Liver (tissue), 7 donors: ENCODE measurements at regions not wholly inside any gene's neighbourhood (a gene's known extent, or its start where the extent isn't known, plus 50 kb on each side); places are given as distances from the start of the nearest gene placed in this dataset.

Experiments used
- DNase-seq: peaks from one replicate; pipeline ENCODE4 v3.0.0-alpha.2; 2017; ENCODE audit warnings: low spot score
- H3K27ac ChIP-seq, 2 donors: one replicate each; pipeline ENCODE4 v1.7.0; 2013; ENCODE audit warnings: inconsistent platforms in 2 of 2, low read length in 2 of 2, control low read depth in 1 of 2, low read depth in 1 of 2, mild to moderate bottlenecking in 1 of 2
- H3K27me3 ChIP-seq, 4 donors: one replicate each; pipeline versions ENCODE4 v1.6.1 to v1.7.0; 2013; ENCODE audit warnings: low read length in 3 of 4, inconsistent platforms in 1 of 4, mild to moderate bottlenecking in 1 of 4, moderate library complexity in 1 of 4; ENCODE audit not compliant: control insufficient read depth in 4 of 4, insufficient read depth in 4 of 4
- H3K36me3 ChIP-seq, 4 donors: one replicate each; pipeline versions ENCODE4 v1.6.1 to v1.7.0; 2013; ENCODE audit warnings: low read length in 3 of 4, mild to moderate bottlenecking in 3 of 4, low read depth in 1 of 4, moderate library complexity in 1 of 4; ENCODE audit not compliant: control insufficient read depth in 4 of 4, insufficient read depth in 3 of 4
- H3K4me1 ChIP-seq, 4 donors: one replicate each; pipeline versions ENCODE4 v1.6.1 to v1.7.0; 2013; ENCODE audit warnings: low read length in 3 of 4, mild to moderate bottlenecking in 3 of 4, moderate library complexity in 1 of 4; ENCODE audit not compliant: control insufficient read depth in 4 of 4, insufficient read depth in 4 of 4
- H3K4me3 ChIP-seq, 3 donors: one replicate each; pipeline versions ENCODE4 v1.6.1 to v1.7.0; 2013; ENCODE audit warnings: low read length in 3 of 3, control low read depth in 1 of 3, low read depth in 1 of 3, mild to moderate bottlenecking in 1 of 3
- H3K9ac ChIP-seq, 2 donors: one replicate each; pipeline ENCODE4 v1.7.0; 2013; ENCODE audit warnings: low read length in 2 of 2, mild to moderate bottlenecking in 2 of 2, moderate library complexity in 2 of 2, control low read depth in 1 of 2, low read depth in 1 of 2
- H3K9me3 ChIP-seq, 4 donors: one replicate each; pipeline versions ENCODE4 v1.6.1 to v1.7.0; 2013; ENCODE audit warnings: low read length in 3 of 4; ENCODE audit not compliant: control insufficient read depth in 4 of 4
- ATF3 ChIP-seq: IDR thresholded peaks from 2 replicates; pipeline ENCODE4 v1.6.1; 2016; ENCODE audit warnings: antibody characterized with exemption
- EGR1 ChIP-seq, 2 donors: IDR thresholded peaks; 2 replicates each; pipeline ENCODE4 v1.6.1; 2016 to 2018; ENCODE audit warnings: antibody characterized with exemption in 2 of 2, low read depth in 2 of 2
- FOXA1 ChIP-seq: IDR thresholded peaks from 2 replicates; pipeline ENCODE4 v1.6.1; 2016; ENCODE audit warnings: antibody characterized with exemption
- FOXA2 ChIP-seq: IDR thresholded peaks from 2 replicates; pipeline ENCODE4 v1.6.1; 2016; ENCODE audit warnings: antibody characterized with exemption
- GABPA ChIP-seq, 2 donors: IDR thresholded peaks in 1 of 2; conservative IDR thresholded peaks in 1 of 2; 2 replicates each; pipeline ENCODE4 v1.6.1; 2016; ENCODE audit warnings: antibody characterized with exemption in 2 of 2, mild to moderate bottlenecking in 1 of 2, moderate library complexity in 1 of 2
- HNF4A ChIP-seq, 2 donors: conservative IDR thresholded peaks; 2 replicates each; pipeline ENCODE4 v1.6.1; 2016; ENCODE audit warnings: antibody characterized with exemption in 2 of 2, mild to moderate bottlenecking in 2 of 2
- HNF4G ChIP-seq: IDR thresholded peaks from 2 replicates; pipeline ENCODE4 v1.6.1; 2016; ENCODE audit warnings: antibody characterized with exemption
- JUND ChIP-seq, 2 donors: IDR thresholded peaks; 2 replicates each; pipeline ENCODE4 v1.6.1; 2016; ENCODE audit warnings: antibody characterized with exemption in 2 of 2
- MAX ChIP-seq: IDR thresholded peaks from 2 replicates; pipeline ENCODE4 v1.6.1; 2016; ENCODE audit warnings: antibody characterized with exemption
- NR2F2 ChIP-seq: IDR thresholded peaks from 2 replicates; pipeline ENCODE4 v1.6.1; 2016; ENCODE audit warnings: antibody characterized with exemption
- RAD21 ChIP-seq, 2 donors: IDR thresholded peaks; 2 replicates each; pipeline ENCODE4 v1.6.1; 2016; ENCODE audit warnings: antibody characterized with exemption in 2 of 2, mild to moderate bottlenecking in 2 of 2
- RXRA ChIP-seq, 2 donors: IDR thresholded peaks; 2 replicates each; pipeline ENCODE4 v1.6.1; 2017 to 2018; ENCODE audit warnings: antibody characterized with exemption in 2 of 2, mild to moderate bottlenecking in 1 of 2
- SP1 ChIP-seq: IDR thresholded peaks from 2 replicates; pipeline ENCODE4 v1.6.1; 2018; ENCODE audit warnings: antibody characterized with exemption, mild to moderate bottlenecking
- TAF1 ChIP-seq: conservative IDR thresholded peaks from 2 replicates; pipeline ENCODE4 v1.6.1; 2016; ENCODE audit warnings: antibody characterized with exemption, mild to moderate bottlenecking
- YY1 ChIP-seq: IDR thresholded peaks from 2 replicates; pipeline ENCODE4 v1.6.1; 2016; ENCODE audit warnings: antibody characterized with exemption, mild to moderate bottlenecking
- ZBTB33 ChIP-seq: IDR thresholded peaks from 2 replicates; pipeline ENCODE4 v1.6.1; 2016; ENCODE audit warnings: antibody characterized with exemption
- WGBS: extraction: QIAGEN DNeasy Blood & Tissue Kit; methylation state at CpG from one replicate; pipeline ENCODE4 v1.1.7; 2013; 5-methylcytosine and 5-hydroxymethylcytosine counted together
- TF ChIP-seq, protein P1 (sequence below): IDR thresholded peaks from 2 replicates; pipeline ENCODE4 v1.6.1; 2016; ENCODE audit warnings: antibody characterized with exemption, mild to moderate bottlenecking
- donor health status: healthy.
- donor health status: healthy.
- donor health status: healthy.
- donor health status: healthy.

- Histone ChIP-seq H3K9ac (no peak overlapping the region), H3K4me1 (no peaks in the 10 kb centered on the region), H3K9me3 (peaks cover 0 to 7% (median 2%) of the 10 kb centered on the region in 4 donors), H3K27me3 (peaks cover 0 to 3% (median 0%) of the 10 kb centered on the region in 4 donors), H3K36me3 (no peaks in the 10 kb centered on the region), H3K4me3 (no peak overlapping the region), H3K27ac (no peak overlapping the region)
- 90% methylated on average over 4 of the region's 4 CpGs for WGBS
- TF ChIP-seq GABPA (IDR thresholded peaks at IDR 0.05 in 1 of 2, conservative IDR thresholded peaks at IDR 0.05 in 1 of 2) = no peak
- TF ChIP-seq, protein P1, sequence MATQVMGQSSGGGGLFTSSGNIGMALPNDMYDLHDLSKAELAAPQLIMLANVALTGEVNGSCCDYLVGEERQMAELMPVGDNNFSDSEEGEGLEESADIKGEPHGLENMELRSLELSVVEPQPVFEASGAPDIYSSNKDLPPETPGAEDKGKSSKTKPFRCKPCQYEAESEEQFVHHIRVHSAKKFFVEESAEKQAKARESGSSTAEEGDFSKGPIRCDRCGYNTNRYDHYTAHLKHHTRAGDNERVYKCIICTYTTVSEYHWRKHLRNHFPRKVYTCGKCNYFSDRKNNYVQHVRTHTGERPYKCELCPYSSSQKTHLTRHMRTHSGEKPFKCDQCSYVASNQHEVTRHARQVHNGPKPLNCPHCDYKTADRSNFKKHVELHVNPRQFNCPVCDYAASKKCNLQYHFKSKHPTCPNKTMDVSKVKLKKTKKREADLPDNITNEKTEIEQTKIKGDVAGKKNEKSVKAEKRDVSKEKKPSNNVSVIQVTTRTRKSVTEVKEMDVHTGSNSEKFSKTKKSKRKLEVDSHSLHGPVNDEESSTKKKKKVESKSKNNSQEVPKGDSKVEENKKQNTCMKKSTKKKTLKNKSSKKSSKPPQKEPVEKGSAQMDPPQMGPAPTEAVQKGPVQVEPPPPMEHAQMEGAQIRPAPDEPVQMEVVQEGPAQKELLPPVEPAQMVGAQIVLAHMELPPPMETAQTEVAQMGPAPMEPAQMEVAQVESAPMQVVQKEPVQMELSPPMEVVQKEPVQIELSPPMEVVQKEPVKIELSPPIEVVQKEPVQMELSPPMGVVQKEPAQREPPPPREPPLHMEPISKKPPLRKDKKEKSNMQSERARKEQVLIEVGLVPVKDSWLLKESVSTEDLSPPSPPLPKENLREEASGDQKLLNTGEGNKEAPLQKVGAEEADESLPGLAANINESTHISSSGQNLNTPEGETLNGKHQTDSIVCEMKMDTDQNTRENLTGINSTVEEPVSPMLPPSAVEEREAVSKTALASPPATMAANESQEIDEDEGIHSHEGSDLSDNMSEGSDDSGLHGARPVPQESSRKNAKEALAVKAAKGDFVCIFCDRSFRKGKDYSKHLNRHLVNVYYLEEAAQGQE = no peak
- no peak for TF ChIP-seq FOXA1
- TF ChIP-seq EGR1 (IDR thresholded peaks at IDR 0.05; ENCODE audit: low read depth in 2 of 2) = no peak
- no peak for TF ChIP-seq NR2F2
- no peak for TF ChIP-seq JUND (IDR thresholded peaks at IDR 0.05)
- no peak for TF ChIP-seq HNF4G
- TF ChIP-seq YY1 = no peak
- no peak for TF ChIP-seq SP1
- TF ChIP-seq ZBTB33 = no peak
- TF ChIP-seq ATF3 = no peak
- DNase-seq = no peak
These were observed 65.7 kb upstream of the SDK1 start for GRCh38 chr7:3235322-3235721.

GRCh38 chr7:3236268-3236667 lies 64.8 kb upstream of the SDK1 start:
- TF ChIP-seq EGR1 (IDR thresholded peaks at IDR 0.05; ENCODE audit: low read depth in 2 of 2) (no peak), TAF1 (no peak), HNF4A (conservative IDR thresholded peaks at IDR 0.05) (no peak), ATF3 (no peak), YY1 (no peak), RXRA (IDR thresholded peaks at IDR 0.05) (no peak), FOXA2 (no peak), NR2F2 (no peak), HNF4G (no peak), RAD21 (IDR thresholded peaks at IDR 0.05) (no peak), GABPA (IDR thresholded peaks at IDR 0.05 in 1 of 2, conservative IDR thresholded peaks at IDR 0.05 in 1 of 2) (no peak), FOXA1 (no peak), MAX (no peak), ZBTB33 (no peak), SP1 (no peak)
- TF ChIP-seq, protein P1 = no peak
- no peak overlapping the region for H3K4me3 ChIP-seq
- H3K4me1 ChIP-seq = no peaks in the 10 kb centered on the region
- no peak overlapping the region for H3K9ac ChIP-seq
- H3K27ac ChIP-seq = no peak overlapping the region
- H3K27me3 ChIP-seq = peaks cover 0 to 1% (median 0%) of the 10 kb centered on the region in 4 donors
- DNase-seq = no peak
- peaks cover 0 to 7% (median 2%) of the 10 kb centered on the region in 4 donors for H3K9me3 ChIP-seq
- no peaks in the 10 kb centered on the region for H3K36me3 ChIP-seq
